Adipocyte (in vitro differentiated cells): ENCODE measurements at regions not wholly inside any gene's neighbourhood (a gene's known extent, or its start where the extent isn't known, plus 50 kb on each side); places are given as distances from the start of the nearest gene placed in this dataset.

Source experiments
- DNase-seq: peaks from one replicate; pipeline ENCODE4 v3.0.0-alpha.2; 2015; ENCODE audit warnings: low read depth
- H3K27me3 ChIP-seq: replicated peaks from 2 replicates; pipeline ENCODE4 v1.7.0; 2013; ENCODE audit warnings: mild to moderate bottlenecking, low read length, moderate library complexity; ENCODE audit not compliant: control insufficient read depth, insufficient read depth
- H3K36me3 ChIP-seq: 2 replicates; pipeline ENCODE4 v1.7.0; 2013; ENCODE audit warnings: low read length, mild to moderate bottlenecking, moderate library complexity; ENCODE audit not compliant: control insufficient read depth, insufficient read depth, severe bottlenecking
- H3K4me1 ChIP-seq: 2 replicates; pipeline ENCODE4 v1.7.0; 2013; ENCODE audit warnings: mild to moderate bottlenecking, low read length, moderate library complexity; ENCODE audit not compliant: control insufficient read depth, insufficient read depth
- H3K4me3 ChIP-seq: 2 replicates; pipeline ENCODE4 v1.7.0; 2013; ENCODE audit warnings: mild to moderate bottlenecking, low read length, moderate library complexity
- H3K9ac ChIP-seq: 2 replicates; pipeline ENCODE4 v1.7.0; 2013; ENCODE audit warnings: mild to moderate bottlenecking, low read length, moderate library complexity
- H3K9me3 ChIP-seq: 2 replicates; pipeline ENCODE4 v1.7.0; 2013; ENCODE audit warnings: mild to moderate bottlenecking, low read length, moderate library complexity; ENCODE audit not compliant: control insufficient read depth

DNA sequence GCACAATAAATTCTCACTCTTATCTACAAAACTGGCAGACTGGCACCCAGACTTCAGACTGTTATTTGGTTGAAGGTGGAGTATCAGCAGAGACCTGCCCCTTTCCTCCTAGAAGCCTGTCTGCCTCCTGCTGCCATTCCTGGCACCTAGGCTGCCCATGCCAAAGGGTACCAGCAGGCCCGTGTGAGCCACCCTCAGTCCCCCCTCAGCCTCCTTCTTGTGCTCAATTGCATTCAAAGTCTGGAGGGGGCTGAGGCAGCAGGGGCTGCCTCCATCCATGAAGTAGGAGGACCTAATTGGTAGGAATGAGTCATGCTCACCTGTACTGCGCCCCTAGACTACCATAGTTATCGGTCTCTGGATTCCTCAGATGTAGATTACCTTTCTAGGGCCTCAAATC, 440.9 kb upstream of the GRM3 start:
- no peak for DNase-seq
- Histone ChIP-seq H3K9ac (no peak overlapping the region), H3K9me3 (peaks cover 3% of the 10 kb centered on the region), H3K36me3 (no peaks in the 10 kb centered on the region), H3K4me3 (no peak overlapping the region), H3K4me1 (no peaks in the 10 kb centered on the region), H3K27me3 (no peaks in the 10 kb centered on the region)

DNA sequence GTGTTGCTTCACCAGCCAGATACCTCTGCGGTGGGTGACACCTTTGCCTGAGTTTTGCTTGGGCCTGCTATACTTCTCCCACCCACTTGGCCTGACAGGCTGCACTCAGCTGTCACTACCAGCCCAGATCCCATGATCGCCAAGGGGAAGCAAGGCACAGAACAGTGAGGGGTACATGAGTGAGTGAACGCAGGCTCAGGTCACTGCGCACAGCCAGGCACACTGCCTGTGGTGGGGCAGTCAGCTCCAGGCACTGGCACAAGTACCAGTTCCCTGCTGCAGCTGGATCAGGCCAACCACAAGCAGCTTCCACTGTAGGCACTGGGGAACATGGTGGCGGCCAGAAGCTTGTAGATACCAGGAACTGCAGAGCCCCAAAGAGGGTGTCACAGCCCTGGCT, 441.9 kb upstream of the GRM3 start:
- Histone ChIP-seq H3K27me3 (no peaks in the 10 kb centered on the region), H3K4me1 (no peaks in the 10 kb centered on the region), H3K9me3 (peaks cover 3% of the 10 kb centered on the region), H3K9ac (no peak overlapping the region), H3K4me3 (no peak overlapping the region), H3K36me3 (no peaks in the 10 kb centered on the region)
- DNase-seq, result no peak

DNA sequence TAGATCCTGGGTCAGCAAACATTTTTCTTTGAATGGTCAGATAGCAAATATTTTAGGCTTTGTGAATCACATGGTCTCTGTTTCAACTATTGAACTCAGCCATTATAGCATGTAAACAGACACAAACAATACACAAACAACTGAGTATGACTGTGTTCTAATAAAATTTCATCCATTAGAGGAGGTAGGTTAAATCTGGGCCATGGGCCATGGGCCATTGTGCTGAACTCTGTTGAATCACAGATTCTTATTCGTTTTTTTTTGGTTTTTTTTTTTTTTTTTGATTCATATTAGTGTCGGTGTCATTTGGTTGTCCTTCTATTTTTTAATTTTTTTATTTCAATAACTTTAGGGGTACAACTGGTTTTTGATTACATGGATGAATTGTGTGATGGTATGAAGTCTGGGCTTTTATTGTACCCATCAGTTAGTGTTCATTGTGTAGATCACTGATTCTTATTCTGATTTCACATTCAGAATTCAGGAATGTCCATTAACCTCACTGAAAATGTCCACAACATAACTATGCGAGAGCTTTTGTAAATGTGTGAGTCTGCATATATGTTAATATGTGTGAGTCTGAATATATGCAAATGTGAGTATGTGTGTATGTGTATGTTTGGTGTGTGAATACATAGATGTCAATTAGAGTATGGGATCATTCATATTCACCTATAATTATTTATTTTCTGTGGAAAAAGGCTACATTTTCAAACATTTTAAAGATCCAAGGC, 443.7 kb upstream of the GRM3 start:
- Histone ChIP-seq H3K9ac (no peak overlapping the region), H3K27me3 (no peaks in the 10 kb centered on the region), H3K9me3 (peaks cover 3% of the 10 kb centered on the region), H3K4me1 (no peaks in the 10 kb centered on the region), H3K36me3 (no peaks in the 10 kb centered on the region), H3K4me3 (no peak overlapping the region)
- no peak for DNase-seq

DNA sequence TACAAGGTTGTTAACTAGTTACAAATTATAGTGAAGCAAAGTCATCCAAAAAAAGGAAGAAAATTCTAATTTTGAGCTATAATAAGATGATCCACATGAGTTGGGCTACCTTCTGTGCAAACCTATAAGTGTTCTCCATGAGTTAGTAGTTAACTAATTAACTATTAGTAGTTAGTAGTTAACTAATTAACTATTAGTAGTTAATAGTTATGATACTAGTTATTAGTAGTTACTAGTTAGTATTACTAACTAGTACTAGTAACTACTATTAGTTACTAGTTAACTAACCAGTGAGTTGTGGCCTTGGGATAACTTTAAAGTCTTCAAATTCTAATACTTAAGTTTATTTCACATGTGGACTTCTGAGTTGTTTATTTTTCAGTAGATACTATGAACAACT, 453.4 kb upstream of the GRM3 start:
- Histone ChIP-seq H3K4me3 (no peak overlapping the region), H3K9ac (no peak overlapping the region)
- DNase-seq, result no peak

DNA sequence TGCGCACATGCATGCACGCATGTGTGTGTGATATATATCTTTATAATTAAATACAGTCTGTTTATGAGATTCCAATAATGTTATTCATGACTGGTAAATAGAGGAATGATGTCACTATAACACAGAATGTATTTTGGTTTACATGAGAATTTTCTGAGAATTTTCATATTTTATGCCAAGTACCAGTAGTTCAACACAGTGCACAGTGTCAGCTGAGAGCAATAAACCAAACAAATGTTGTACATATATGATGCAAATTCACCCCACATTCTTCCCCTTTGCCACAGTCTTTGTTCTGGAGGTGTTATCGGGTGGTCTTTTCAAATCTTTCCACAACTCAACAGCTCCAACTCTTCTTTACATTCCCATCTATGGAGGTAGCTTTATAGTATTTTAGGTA, 462.2 kb upstream of the GRM3 start:
- H3K9me3 ChIP-seq, result no peaks in the 10 kb centered on the region
- H3K27me3 ChIP-seq, result no peaks in the 10 kb centered on the region
- no peaks in the 10 kb centered on the region for H3K4me1 ChIP-seq
- no peak overlapping the region for H3K9ac ChIP-seq
- no peak overlapping the region for H3K4me3 ChIP-seq
- DNase-seq, result no peak
- no peaks in the 10 kb centered on the region for H3K36me3 ChIP-seq

More for the DNA sequence above, 453.4 kb upstream of the GRM3 start:
- Histone ChIP-seq H3K4me1 (no peaks in the 10 kb centered on the region), H3K9me3 (no peaks in the 10 kb centered on the region), H3K36me3 (no peaks in the 10 kb centered on the region), H3K27me3 (no peaks in the 10 kb centered on the region)

DNA sequence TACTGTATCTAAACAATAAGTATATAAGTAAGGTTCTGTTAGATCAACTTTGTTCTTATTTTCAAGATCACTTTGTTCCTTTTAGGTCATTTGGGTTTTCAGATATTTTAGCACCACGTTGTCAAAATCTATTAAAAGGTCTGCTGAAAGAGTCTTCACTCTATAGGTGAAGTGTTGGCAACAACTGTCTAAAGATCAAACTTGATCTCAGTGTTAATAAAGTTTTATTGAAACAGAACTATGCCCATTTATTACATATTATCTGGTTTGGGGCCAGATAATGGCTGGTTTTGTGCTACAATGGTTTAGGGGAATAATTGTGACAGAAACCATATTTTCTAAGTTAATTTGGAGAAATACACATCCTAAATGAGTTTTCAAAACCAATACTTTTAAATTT, 478.9 kb upstream of the GRM3 start:
- Histone ChIP-seq H3K9me3 (no peaks in the 10 kb centered on the region), H3K27me3 (no peaks in the 10 kb centered on the region), H3K9ac (no peak overlapping the region), H3K4me1 (no peaks in the 10 kb centered on the region), H3K4me3 (no peak overlapping the region), H3K36me3 (no peaks in the 10 kb centered on the region)
- no peak for DNase-seq

DNA sequence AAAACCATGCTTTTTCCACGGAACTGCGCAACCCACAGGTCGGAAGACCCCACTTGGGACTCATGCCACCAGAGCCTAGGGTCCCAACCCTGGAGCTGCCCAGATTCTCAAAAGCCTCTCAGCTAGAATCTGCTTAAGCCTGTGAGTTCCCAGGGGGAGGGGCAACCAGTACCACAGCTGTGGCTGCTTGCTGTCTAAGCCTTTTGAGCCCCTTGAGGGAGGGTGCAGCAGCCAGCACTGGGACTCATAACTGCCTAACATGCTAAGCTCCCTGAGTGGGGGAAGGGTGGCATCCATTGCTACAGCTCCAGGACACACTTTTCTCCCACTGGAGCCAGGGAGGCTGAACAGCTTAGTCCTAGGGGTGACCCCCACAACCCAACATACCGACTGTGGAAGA, 485.6 kb upstream of the GRM3 start:
- no peak for DNase-seq
- Histone ChIP-seq H3K4me3 (no peak overlapping the region), H3K36me3 (no peaks in the 10 kb centered on the region), H3K9me3 (no peaks in the 10 kb centered on the region), H3K4me1 (no peaks in the 10 kb centered on the region), H3K9ac (no peak overlapping the region), H3K27me3 (no peaks in the 10 kb centered on the region)

DNA sequence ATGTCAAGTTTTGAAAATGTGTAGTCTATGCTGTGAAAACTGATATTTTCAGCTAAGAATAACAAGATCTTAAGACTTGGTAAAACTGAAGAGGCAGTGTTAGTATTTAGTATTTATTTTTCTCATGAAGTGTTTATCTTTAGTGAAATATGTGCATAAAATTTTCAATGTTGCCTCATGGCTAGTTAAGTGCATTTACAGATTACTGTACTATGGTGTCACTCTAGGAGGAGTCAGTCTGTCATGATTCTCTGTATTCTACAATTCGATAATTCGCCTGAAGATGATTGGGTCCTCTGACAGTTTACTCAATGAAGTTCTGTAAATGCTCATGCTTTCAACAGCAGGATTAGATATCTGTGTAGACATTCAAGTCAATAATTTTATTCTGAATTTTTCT, 488.1 kb upstream of the GRM3 start:
- Histone ChIP-seq H3K4me1 (no peaks in the 10 kb centered on the region), H3K9me3 (no peaks in the 10 kb centered on the region), H3K4me3 (no peak overlapping the region), H3K36me3 (no peaks in the 10 kb centered on the region), H3K9ac (no peak overlapping the region), H3K27me3 (no peaks in the 10 kb centered on the region)
- no peak for DNase-seq

DNA sequence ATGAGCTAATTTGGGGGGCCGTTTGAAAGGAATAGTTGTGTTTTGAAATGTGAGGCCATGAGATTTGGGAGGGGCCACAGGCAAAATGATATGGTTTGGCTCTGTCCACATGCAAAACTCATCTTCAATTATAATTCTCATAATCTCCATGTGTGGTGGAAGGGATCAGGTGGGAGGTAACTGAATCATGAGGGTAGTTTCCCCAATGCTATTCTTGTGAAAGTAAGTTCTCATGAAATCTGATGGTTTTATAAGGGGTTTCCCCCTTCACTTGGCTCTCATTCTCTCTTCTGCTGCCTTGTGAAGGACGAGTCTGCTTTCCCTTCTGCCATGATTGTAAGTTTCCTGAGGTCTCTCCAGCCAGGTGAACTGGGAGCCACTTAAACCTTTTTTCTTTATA, 490.8 kb upstream of the GRM3 start:
- Histone ChIP-seq H3K9me3 (no peaks in the 10 kb centered on the region), H3K27me3 (no peaks in the 10 kb centered on the region), H3K4me1 (no peaks in the 10 kb centered on the region), H3K36me3 (no peaks in the 10 kb centered on the region), H3K9ac (no peak overlapping the region), H3K4me3 (no peak overlapping the region)
- DNase-seq, result no peak

DNA sequence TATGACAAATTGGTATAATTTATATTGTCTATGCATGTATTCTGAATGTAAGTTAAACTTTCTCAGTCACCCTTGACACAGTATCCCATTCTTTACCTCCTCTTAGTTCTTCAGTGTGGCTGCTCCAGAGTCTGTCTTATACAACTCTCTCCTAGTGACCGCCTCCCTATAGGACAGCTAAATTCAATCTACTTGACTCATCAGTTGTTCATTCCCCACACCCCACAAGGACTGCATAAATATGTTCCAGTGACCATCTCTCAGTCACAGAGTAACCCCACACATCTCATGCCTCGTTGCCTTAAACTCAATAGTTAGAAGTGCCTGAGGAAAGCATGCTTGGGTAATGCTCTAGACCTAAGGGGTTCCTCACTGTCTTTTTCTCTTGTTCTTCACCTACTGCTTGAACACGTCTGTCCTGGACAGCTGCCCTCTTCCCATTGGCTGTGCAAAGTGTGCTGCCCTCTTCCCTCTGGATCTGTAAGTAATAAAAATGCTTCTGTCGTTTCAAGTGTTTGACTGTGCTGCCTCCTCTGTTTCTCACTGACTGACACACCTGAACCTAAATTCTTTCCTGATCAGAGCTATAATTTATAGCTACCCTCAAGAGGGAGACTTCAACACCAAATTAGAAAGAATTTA, 494.6 kb upstream of the GRM3 start:
- DNase-seq, result no peak
- no peak overlapping the region for H3K9ac ChIP-seq
- no peaks in the 10 kb centered on the region for H3K27me3 ChIP-seq
- no peaks in the 10 kb centered on the region for H3K4me1 ChIP-seq
- H3K9me3 ChIP-seq, result no peaks in the 10 kb centered on the region
- no peak overlapping the region for H3K4me3 ChIP-seq
- H3K36me3 ChIP-seq, result no peaks in the 10 kb centered on the region

DNA sequence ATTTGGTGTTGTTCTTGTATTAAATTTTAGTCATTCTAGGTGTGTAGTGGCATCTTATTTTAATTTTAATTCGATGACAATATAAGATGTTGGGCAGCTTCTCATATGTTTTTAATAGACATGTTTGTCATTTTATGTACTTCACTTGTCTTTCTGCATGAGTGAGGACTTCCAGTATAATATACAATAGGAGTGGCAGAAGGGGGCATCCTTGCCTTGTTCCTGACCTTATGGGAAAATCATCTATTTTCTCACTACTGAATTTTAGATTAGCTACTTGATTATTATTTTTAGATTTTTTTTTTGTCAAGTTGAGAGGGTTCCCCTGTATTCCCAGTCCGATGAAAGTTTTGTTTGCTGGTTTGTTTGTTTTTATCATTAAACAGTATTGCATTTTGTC, 495.2 kb upstream of the GRM3 start:
- Histone ChIP-seq H3K9me3 (no peaks in the 10 kb centered on the region), H3K9ac (no peak overlapping the region), H3K36me3 (no peaks in the 10 kb centered on the region), H3K27me3 (no peaks in the 10 kb centered on the region), H3K4me3 (no peak overlapping the region), H3K4me1 (no peaks in the 10 kb centered on the region)
- no peak for DNase-seq

DNA sequence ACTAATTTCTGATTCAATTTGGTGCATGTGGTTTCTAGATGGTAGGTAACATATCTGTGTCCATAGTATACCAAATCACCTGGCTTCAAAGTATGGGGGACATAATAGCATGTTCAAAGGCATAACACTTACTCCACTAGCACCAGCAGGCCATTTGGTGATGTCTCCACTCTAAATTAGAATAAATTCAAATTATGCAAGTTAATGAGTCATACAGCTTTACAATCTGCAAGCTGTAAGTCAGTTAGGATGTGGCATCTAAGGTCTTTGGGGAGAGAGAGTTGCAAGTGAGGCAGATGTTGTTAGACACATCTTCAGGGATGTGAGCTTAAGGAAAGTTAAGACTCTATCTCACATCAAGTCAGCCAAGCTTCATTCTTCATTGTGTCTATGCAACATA, 506.4 kb upstream of the GRM3 start:
- no peak for DNase-seq
- no peak overlapping the region for H3K9ac ChIP-seq

More for the DNA sequence above, 506.4 kb upstream of the GRM3 start:
- peaks cover 4% of the 10 kb centered on the region for H3K9me3 ChIP-seq
- no peaks in the 10 kb centered on the region for H3K4me1 ChIP-seq
- H3K4me3 ChIP-seq, result no peak overlapping the region
- no peaks in the 10 kb centered on the region for H3K27me3 ChIP-seq
- no peaks in the 10 kb centered on the region for H3K36me3 ChIP-seq
